HK-2 (cell line): ENCODE measurements at regions not wholly inside any gene's neighbourhood (a gene's known extent, or its start where the extent isn't known, plus 50 kb on each side); places are given as distances from the start of the nearest gene placed in this dataset.

Experiments used
- DNase-seq: peaks from one replicate; pipeline ENCODE4 v3.0.0-alpha.2; 2018; ENCODE audit not compliant: unreplicated experiment

GRCh38 chr7:45973725-45974532 lies 52.9 kb upstream of the IGFBP3 start:
- DNase-seq, result no peak

GRCh38 chr7:45972629-45973312 lies 51.7 kb upstream of the IGFBP3 start:
- DNase-seq, result no peak

DNA sequence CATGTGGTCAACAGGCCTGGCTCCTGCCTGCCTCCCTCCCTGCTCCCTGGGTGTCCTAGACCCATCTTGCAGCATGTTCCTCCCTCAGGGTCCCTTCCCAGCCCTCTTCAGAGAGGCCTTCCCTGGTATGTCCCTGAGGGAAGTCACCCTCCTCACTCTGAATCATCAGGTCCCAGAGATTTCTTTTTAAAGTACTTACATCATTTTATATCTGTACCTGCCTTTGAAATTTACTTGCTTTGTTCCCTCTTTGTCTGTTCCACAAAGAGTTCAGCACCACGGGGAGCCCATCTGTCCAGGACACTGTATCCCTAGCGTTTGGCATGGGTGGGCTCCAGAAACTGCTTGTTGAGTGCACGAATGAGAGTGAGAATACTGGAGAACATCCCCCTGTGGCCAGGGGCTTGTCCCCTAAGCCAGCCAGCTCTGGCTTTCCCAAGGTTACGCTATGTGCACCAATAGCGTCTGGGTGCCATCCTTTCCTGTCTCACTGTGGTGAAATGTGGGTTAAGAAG lies 50.6 kb upstream of the IGFBP3 start:
- no peak for DNase-seq

GRCh38 chr7:45971171-45971570 lies 50.1 kb upstream of the IGFBP3 start:
- DNase-seq, result no peak
